WTC11 (cell line): ENCODE measurements at regions not wholly inside any gene's neighbourhood (a gene's known extent, or its start where the extent isn't known, plus 50 kb on each side); places are given as distances from the start of the nearest gene placed in this dataset.

Experiments used
- ATAC-seq: fragments of 200-7000 bp; cut with Tn5 transposase; 2 replicates; pipeline ENCODE4 v1.10.0; 2021; ENCODE audit warnings: mild to moderate bottlenecking, moderate library complexity
- CTCF ChIA-PET: fragments of 300-600 bp; sonication (Branson Sonifier 250); formaldehyde crosslinking; loops from one replicate; lab custom pipeline; 2021; ENCODE audit warnings: antibody characterized with exemption; lab: Charles Lee
- POLR2A ChIA-PET: fragments of 350-600 bp; sonication (Branson Sonifier 250); formaldehyde crosslinking; loops from one replicate; lab custom pipeline; 2021; ENCODE audit warnings: antibody characterized with exemption; lab: Charles Lee
- DNase-seq: peaks from one replicate; pipeline ENCODE4 v3.0.0; 2021; ENCODE audit warnings: low spot score
- H3K27ac Mint-ChIP-seq: 2 replicates; pipeline ENCODE4 v1.8.0; 2021; ENCODE audit warnings: mixed read lengths
- H3K27me3 Mint-ChIP-seq: 2 replicates; pipeline ENCODE4 v1.8.0; 2021; ENCODE audit warnings: low read depth, mild to moderate bottlenecking, moderate library complexity, mixed read lengths
- H3K36me3 Mint-ChIP-seq: 2 replicates; pipeline ENCODE4 v1.8.0; 2021; ENCODE audit warnings: mixed read lengths
- H3K4me1 Mint-ChIP-seq: 2 replicates; pipeline ENCODE4 v1.8.0; 2022; ENCODE audit warnings: mixed read lengths
- H3K4me3 Mint-ChIP-seq: 2 replicates; pipeline ENCODE4 v1.8.0; 2021; ENCODE audit warnings: mild to moderate bottlenecking, moderate library complexity, mixed read lengths
- H3K9me3 Mint-ChIP-seq: 2 replicates; pipeline ENCODE4 v1.8.0; 2021; ENCODE audit warnings: mixed read lengths
- ATF2 ChIP-seq: sonication (generic); formaldehyde crosslinking; IDR thresholded peaks from 2 replicates; pipeline ENCODE4 v1.8.1; 2022; ENCODE audit warnings: low read depth, missing genetic modification reagents, borderline replicate concordance
- CREM ChIP-seq: sonication (generic); formaldehyde crosslinking; IDR thresholded peaks from 2 replicates; pipeline ENCODE4 v1.8.1; 2022; ENCODE audit warnings: mild to moderate bottlenecking, missing genetic modification reagents, moderate library complexity
- E2F1 ChIP-seq: sonication (generic); formaldehyde crosslinking; IDR thresholded peaks from 2 replicates; pipeline ENCODE4 v1.8.0; 2022; ENCODE audit warnings: mild to moderate bottlenecking, missing genetic modification reagents
- FOXJ3 ChIP-seq: sonication (generic); formaldehyde crosslinking; IDR thresholded peaks from 2 replicates; pipeline ENCODE4 v1.9.0; 2021; ENCODE audit warnings: missing genetic modification reagents, mild to moderate bottlenecking, borderline replicate concordance
- GTF2I ChIP-seq: fragments of 250-450 bp; sonication (Bioruptor Pico); conservative IDR thresholded peaks from 2 replicates; pipeline ENCODE4 v1.4.0; 2021; ENCODE audit warnings: mild to moderate bottlenecking
- JUN ChIP-seq: sonication (generic); formaldehyde crosslinking; IDR thresholded peaks from 2 replicates; pipeline ENCODE4 v1.8.0; 2023; ENCODE audit warnings: mild to moderate bottlenecking, missing genetic modification reagents
- MXD4 ChIP-seq: fragments of 250-450 bp; sonication (Bioruptor Pico); IDR thresholded peaks from 2 replicates; pipeline ENCODE4 v1.8.0; 2021; ENCODE audit warnings: mild to moderate bottlenecking, moderate library complexity, borderline replicate concordance
- MYBL2 ChIP-seq: sonication (generic); formaldehyde crosslinking; IDR thresholded peaks from 2 replicates; pipeline ENCODE4 v1.8.1; 2023; ENCODE audit warnings: mild to moderate bottlenecking, moderate library complexity, missing genetic modification reagents
- PRRX2 ChIP-seq: fragments of 250-450 bp; sonication (Bioruptor Pico); IDR thresholded peaks from 2 replicates; pipeline ENCODE4 v1.8.0; 2021; ENCODE audit warnings: mild to moderate bottlenecking
- STAT6 ChIP-seq: sonication (generic); formaldehyde crosslinking; conservative IDR thresholded peaks from 2 replicates; pipeline ENCODE4 v1.8.1; 2023; ENCODE audit warnings: mild to moderate bottlenecking, low read depth, missing genetic modification reagents, moderate library complexity
- TEAD1 ChIP-seq: sonication (generic); formaldehyde crosslinking; IDR thresholded peaks from 2 replicates; pipeline ENCODE4 v1.8.0; 2022; ENCODE audit warnings: mild to moderate bottlenecking, missing genetic modification reagents
- ZBTB43 ChIP-seq: sonication (generic); formaldehyde crosslinking; IDR thresholded peaks from 2 replicates; pipeline ENCODE4 v1.8.1; 2023; ENCODE audit warnings: mild to moderate bottlenecking, missing genetic modification reagents
- ZNF232 ChIP-seq: sonication (generic); formaldehyde crosslinking; IDR thresholded peaks from 2 replicates; pipeline ENCODE4 v1.8.0; 2022; ENCODE audit warnings: mild to moderate bottlenecking, missing genetic modification reagents
- ZNF317 ChIP-seq: sonication (generic); formaldehyde crosslinking; IDR thresholded peaks from 2 replicates; pipeline ENCODE4 v1.8.1; 2023; ENCODE audit warnings: low read depth, mild to moderate bottlenecking, moderate library complexity, missing genetic modification reagents, borderline replicate concordance
- TF ChIP-seq, protein P1 (sequence below): sonication (generic); formaldehyde crosslinking; IDR thresholded peaks from 2 replicates; pipeline ENCODE4 v1.8.1; 2023; ENCODE audit warnings: mild to moderate bottlenecking, missing genetic modification reagents, moderate library complexity
- TF ChIP-seq, protein P2 (sequence below): sonication (generic); formaldehyde crosslinking; IDR thresholded peaks from 2 replicates; pipeline ENCODE4 v1.8.1; 2022; ENCODE audit warnings: missing genetic modification reagents, borderline replicate concordance
- TF ChIP-seq, protein P3 (sequence below): sonication (generic); formaldehyde crosslinking; IDR thresholded peaks from 2 replicates; pipeline ENCODE4 v1.8.0; 2022; ENCODE audit warnings: mild to moderate bottlenecking, missing genetic modification reagents

DNA sequence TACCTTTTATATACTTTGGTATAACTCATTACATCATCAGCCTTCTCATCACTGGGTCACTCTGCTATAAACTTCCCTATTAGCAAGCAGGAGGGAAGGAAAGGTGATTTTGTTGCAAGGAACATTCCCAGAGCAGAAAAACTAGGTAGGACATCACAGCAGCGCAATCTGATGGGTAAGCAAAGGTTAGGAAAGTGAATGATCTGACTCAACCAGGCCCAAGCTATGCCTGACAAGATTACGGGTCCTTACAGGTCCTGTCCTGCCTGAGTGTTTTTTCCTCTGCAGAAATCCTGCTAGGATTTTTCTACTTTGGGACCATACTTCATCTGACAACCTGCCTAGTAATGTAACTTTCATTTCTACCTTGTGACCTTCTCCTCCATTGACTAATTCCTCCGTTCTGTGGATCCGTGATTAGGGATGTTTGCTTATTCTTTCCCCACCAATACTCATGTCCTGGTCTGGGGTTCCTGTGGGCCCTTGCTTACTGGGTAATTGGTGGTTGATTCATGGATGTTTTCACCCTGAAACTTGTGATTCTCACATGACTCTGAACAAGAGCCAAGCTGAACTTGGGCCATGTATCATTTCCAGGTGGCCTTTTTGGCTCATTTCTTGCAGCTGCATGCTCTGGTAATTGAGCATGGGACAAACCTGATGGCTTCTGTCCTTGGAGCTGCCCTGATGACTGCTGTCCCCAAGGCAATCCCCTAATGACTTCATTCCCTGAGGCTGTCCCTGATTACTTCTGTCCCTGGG lies 111.9 kb upstream of the KIT start:
- CTCF ChIA-PET: no interaction called here
- H3K4me3 Mint-ChIP-seq: no peak overlapping the region
- TF ChIP-seq ZNF317 (CRISPR knock-in tag) (no peak), TEAD1 (CRISPR knock-in tag) (no peak), GTF2I (CRISPR knock-in tag) (no peak), JUN (CRISPR knock-in tag) (no peak), MXD4 (CRISPR knock-in tag) (no peak), ATF2 (CRISPR knock-in tag) (no peak), STAT6 (CRISPR knock-in tag) (no peak), PRRX2 (CRISPR knock-in tag) (no peak), ZBTB43 (CRISPR knock-in tag) (no peak), ZNF232 (CRISPR knock-in tag) (no peak)
- TF ChIP-seq, protein P1, sequence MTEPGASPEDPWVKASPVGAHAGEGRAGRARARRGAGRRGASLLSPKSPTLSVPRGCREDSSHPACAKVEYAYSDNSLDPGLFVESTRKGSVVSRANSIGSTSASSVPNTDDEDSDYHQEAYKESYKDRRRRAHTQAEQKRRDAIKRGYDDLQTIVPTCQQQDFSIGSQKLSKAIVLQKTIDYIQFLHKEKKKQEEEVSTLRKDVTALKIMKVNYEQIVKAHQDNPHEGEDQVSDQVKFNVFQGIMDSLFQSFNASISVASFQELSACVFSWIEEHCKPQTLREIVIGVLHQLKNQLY (CRISPR knock-in tag): no peak
- TF ChIP-seq, protein P2, sequence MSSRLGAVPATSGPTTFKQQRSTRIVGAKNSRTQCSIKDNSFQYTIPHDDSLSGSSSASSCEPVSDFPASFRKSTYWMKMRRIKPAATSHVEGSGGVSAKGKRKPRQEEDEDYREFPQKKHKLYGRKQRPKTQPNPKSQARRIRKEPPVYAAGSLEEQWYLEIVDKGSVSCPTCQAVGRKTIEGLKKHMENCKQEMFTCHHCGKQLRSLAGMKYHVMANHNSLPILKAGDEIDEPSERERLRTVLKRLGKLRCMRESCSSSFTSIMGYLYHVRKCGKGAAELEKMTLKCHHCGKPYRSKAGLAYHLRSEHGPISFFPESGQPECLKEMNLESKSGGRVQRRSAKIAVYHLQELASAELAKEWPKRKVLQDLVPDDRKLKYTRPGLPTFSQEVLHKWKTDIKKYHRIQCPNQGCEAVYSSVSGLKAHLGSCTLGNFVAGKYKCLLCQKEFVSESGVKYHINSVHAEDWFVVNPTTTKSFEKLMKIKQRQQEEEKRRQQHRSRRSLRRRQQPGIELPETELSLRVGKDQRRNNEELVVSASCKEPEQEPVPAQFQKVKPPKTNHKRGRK (CRISPR knock-in tag): no peak

GRCh38 chr4:54547299-54548097 lies 110.3 kb upstream of the KIT start:
- peaks cover 42% of the 10 kb centered on the region for H3K4me1 Mint-ChIP-seq
- TF ChIP-seq E2F1 (CRISPR knock-in tag) (no peak), CREM (no peak), ZBTB43 (CRISPR knock-in tag) (no peak), FOXJ3 (CRISPR knock-in tag) (no peak), MYBL2 (CRISPR knock-in tag) (no peak)
- TF ChIP-seq, protein P3, sequence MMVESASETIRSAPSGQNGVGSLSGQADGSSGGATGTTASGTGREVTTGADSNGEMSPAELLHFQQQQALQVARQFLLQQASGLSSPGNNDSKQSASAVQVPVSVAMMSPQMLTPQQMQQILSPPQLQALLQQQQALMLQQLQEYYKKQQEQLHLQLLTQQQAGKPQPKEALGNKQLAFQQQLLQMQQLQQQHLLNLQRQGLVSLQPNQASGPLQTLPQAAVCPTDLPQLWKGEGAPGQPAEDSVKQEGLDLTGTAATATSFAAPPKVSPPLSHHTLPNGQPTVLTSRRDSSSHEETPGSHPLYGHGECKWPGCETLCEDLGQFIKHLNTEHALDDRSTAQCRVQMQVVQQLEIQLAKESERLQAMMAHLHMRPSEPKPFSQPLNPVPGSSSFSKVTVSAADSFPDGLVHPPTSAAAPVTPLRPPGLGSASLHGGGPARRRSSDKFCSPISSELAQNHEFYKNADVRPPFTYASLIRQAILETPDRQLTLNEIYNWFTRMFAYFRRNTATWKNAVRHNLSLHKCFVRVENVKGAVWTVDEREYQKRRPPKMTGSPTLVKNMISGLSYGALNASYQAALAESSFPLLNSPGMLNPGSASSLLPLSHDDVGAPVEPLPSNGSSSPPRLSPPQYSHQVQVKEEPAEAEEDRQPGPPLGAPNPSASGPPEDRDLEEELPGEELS (CRISPR knock-in tag): no peak

More for the DNA sequence above, 111.9 kb upstream of the KIT start:
- Mint-ChIP-seq H3K27me3 (no peaks in the 10 kb centered on the region), H3K9me3 (no peaks in the 10 kb centered on the region), H3K4me1 (peaks cover 58% of the 10 kb centered on the region), H3K36me3 (no peaks in the 10 kb centered on the region), H3K27ac (no peak overlapping the region)
- ATAC-seq: no peak
- POLR2A ChIA-PET: no interaction called here
- DNase-seq: no peak

More at GRCh38 chr4:54547299-54548097, 110.3 kb upstream of the KIT start:
- Mint-ChIP-seq H3K9me3 (no peaks in the 10 kb centered on the region), H3K27ac (0 out of 2 replicates have a peak overlapping the region, but pooled peaks have one; percentile 32), H3K4me3 (no peak overlapping the region), H3K27me3 (no peaks in the 10 kb centered on the region), H3K36me3 (no peaks in the 10 kb centered on the region)
- ChIA-PET CTCF (interaction anchor here (0.8 to 1.8 kb wide), 2 partner anchors 8 to 20 kb away, joined by 3 to 5 read pairs; no protein-coding TSS in a partner anchor), POLR2A (no interaction called here)
- DNase-seq (no peak), ATAC-seq (peak; percentile 43)
